Keratinocyte (primary cell): ENCODE measurements at regions not wholly inside any gene's neighbourhood (a gene's known extent, or its start where the extent isn't known, plus 50 kb on each side); places are given as distances from the start of the nearest gene placed in this dataset.

Experiments
- DNase-seq: peaks from one replicate; pipeline ENCODE4 v3.0.0-alpha.2; 2011; ENCODE audit warnings: low read depth, missing footprints, low spot score
- FAIRE-seq: peaks from 2 replicates; lab custom pipeline; 2011; peaks lifted over from hg19 to GRCh38; lab: Jason Lieb, UNC
- H2AFZ ChIP-seq: 2 replicates; pipeline ENCODE4 v1.6.0; 2012; ENCODE audit warnings: low read length, control low read depth, inconsistent platforms; ENCODE audit not compliant: control insufficient read depth
- H3K27ac ChIP-seq: 2 replicates; pipeline ENCODE4 v1.5.1; 2011; ENCODE audit warnings: low read length; ENCODE audit not compliant: control insufficient read depth, insufficient read depth
- H3K27me3 ChIP-seq: 3 replicates; pipeline ENCODE4 v1.6.0; 2011; ENCODE audit warnings: low read length; ENCODE audit not compliant: control insufficient read depth, insufficient read depth; ENCODE audit errors: extremely low read depth
- H3K36me3 ChIP-seq, 2 experiments: 2 replicates in 1 of 2; 3 replicates in 1 of 2; pipeline ENCODE4 v1.5.1; 2011; ENCODE audit warnings: low read length in 2 of 2, mild to moderate bottlenecking in 1 of 2; ENCODE audit not compliant: control insufficient read depth in 2 of 2, insufficient read depth in 2 of 2; ENCODE audit errors: extremely low read depth in 1 of 2
- H3K4me1 ChIP-seq: 3 replicates; pipeline ENCODE4 v1.5.1; 2011; ENCODE audit warnings: low read length; ENCODE audit not compliant: control insufficient read depth, insufficient read depth; ENCODE audit errors: extremely low read depth
- H3K4me2 ChIP-seq: 3 replicates; pipeline ENCODE4 v1.6.0; 2011; ENCODE audit warnings: low read depth, low read length; ENCODE audit not compliant: control insufficient read depth, insufficient read depth; ENCODE audit errors: extremely low read depth
- H3K4me3 ChIP-seq, 3 experiments: fragments of 200-600 bp in 1 of 3; sonication (generic) in 1 of 3; 2 replicates in 2 of 3; 3 replicates in 1 of 3; pipeline ENCODE4 v1.5.1; 2011 to 2016; ENCODE audit warnings: low read length in 3 of 3, mild to moderate bottlenecking in 3 of 3, control low read depth in 2 of 3, inconsistent platforms in 1 of 3, low read depth in 1 of 3, mixed read lengths in 1 of 3, mixed run types in 1 of 3, moderate library complexity in 1 of 3; ENCODE audit not compliant: control insufficient read depth in 2 of 3, insufficient read depth in 2 of 3; ENCODE audit errors: extremely low read depth in 1 of 3
- H3K79me2 ChIP-seq: 2 replicates; pipeline ENCODE4 v1.6.0; 2012; ENCODE audit warnings: low read length; ENCODE audit not compliant: control insufficient read depth, insufficient read depth
- H3K9ac ChIP-seq: 3 replicates; pipeline ENCODE4 v1.6.0; 2011; ENCODE audit warnings: low read length; ENCODE audit not compliant: control insufficient read depth, insufficient read depth; ENCODE audit errors: extremely low read depth
- H3K9me1 ChIP-seq: 3 replicates; pipeline ENCODE4 v1.6.0; 2011; ENCODE audit warnings: low read length; ENCODE audit not compliant: control insufficient read depth, insufficient read depth; ENCODE audit errors: extremely low read depth
- H3K9me3 ChIP-seq: 2 replicates; pipeline ENCODE4 v1.5.1; 2012; ENCODE audit warnings: low read depth, low read length; ENCODE audit not compliant: control insufficient read depth
- H4K20me1 ChIP-seq: 3 replicates; pipeline ENCODE4 v1.6.0; 2011; ENCODE audit warnings: low read length; ENCODE audit not compliant: control insufficient read depth, insufficient read depth; ENCODE audit errors: extremely low read depth
- EZH2 ChIP-seq: IDR thresholded peaks from one replicate; pipeline ENCODE4 v1.6.1; 2012; ENCODE audit warnings: inconsistent platforms, mild to moderate bottlenecking, low read length, moderate library complexity
- dilution Hi-C: fragments of 300-500 bp; cut with MboI; formaldehyde crosslinking; loops from one replicate; pipeline ENCODE4 v1.7.0; 2020; ENCODE audit warnings: low sequenced_read_pairs; ENCODE audit not compliant: extremely low pct_ligation_motif_present
- TF ChIP-seq, protein P1 (sequence below), 3 experiments: IDR thresholded peaks in 1 of 3; conservative IDR thresholded peaks in 1 of 3; optimal IDR thresholded peaks in 1 of 3; 2 replicates in 2 of 3; 3 replicates in 1 of 3; pipeline versions ENCODE3 to v1.5.1; 2011; ENCODE audit warnings: low read length in 3 of 3, mild to moderate bottlenecking in 3 of 3, moderate library complexity in 2 of 3, control low read depth in 1 of 3, inconsistent platforms in 1 of 3; ENCODE audit not compliant: insufficient read depth in 2 of 3; ENCODE audit errors: extremely low read depth in 1 of 3

DNA sequence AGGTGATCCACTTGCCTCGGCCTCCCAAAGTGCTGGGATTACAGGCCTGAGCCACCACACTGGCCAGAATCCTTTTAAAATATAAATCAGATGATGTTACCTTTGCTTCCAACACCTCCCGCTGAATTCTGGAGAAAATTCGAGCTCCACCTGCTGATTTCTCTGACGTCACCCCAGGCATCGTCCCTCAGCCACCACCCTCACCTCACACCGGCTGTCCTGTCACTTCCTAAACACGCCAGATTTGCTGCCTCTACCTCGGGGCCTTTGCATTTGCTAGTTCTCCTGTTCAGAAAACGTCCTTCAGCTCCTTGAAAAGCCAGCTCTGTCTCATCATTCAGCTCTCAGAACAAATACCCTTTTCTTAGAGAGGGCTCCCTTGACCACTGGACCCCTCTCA is 57.9 kb downstream of the FBXO2 start:
- Histone ChIP-seq H4K20me1 (peaks cover 5% of the 10 kb centered on the region), H3K9me1 (no peaks in the 10 kb centered on the region), H3K4me3 (no peak overlapping the region), H3K36me3 (no peaks in the 10 kb centered on the region), H3K4me1 (no peaks in the 10 kb centered on the region), H3K9ac (no peak overlapping the region), H3K27ac (no peak overlapping the region), H3K4me2 (no peak overlapping the region), H2AFZ (no peak overlapping the region), H3K9me3 (no peaks in the 10 kb centered on the region), H3K27me3 (peaks cover 5% of the 10 kb centered on the region), H3K79me2 (no peaks in the 10 kb centered on the region)
- dilution Hi-C loops = no loop called here
- no peak for DNase-seq
- TF ChIP-seq, protein P1, sequence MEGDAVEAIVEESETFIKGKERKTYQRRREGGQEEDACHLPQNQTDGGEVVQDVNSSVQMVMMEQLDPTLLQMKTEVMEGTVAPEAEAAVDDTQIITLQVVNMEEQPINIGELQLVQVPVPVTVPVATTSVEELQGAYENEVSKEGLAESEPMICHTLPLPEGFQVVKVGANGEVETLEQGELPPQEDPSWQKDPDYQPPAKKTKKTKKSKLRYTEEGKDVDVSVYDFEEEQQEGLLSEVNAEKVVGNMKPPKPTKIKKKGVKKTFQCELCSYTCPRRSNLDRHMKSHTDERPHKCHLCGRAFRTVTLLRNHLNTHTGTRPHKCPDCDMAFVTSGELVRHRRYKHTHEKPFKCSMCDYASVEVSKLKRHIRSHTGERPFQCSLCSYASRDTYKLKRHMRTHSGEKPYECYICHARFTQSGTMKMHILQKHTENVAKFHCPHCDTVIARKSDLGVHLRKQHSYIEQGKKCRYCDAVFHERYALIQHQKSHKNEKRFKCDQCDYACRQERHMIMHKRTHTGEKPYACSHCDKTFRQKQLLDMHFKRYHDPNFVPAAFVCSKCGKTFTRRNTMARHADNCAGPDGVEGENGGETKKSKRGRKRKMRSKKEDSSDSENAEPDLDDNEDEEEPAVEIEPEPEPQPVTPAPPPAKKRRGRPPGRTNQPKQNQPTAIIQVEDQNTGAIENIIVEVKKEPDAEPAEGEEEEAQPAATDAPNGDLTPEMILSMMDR (optimal IDR thresholded peaks at IDR 0.05 in 1 of 3, IDR thresholded peaks at IDR 0.05 in 1 of 3, conservative IDR thresholded peaks at IDR 0.05 in 1 of 3; ENCODE audit: extremely low read depth in 1 of 3, insufficient read depth in 2 of 3, low read length in 3 of 3) = no peak
- TF ChIP-seq EZH2 = no peak
- FAIRE-seq = no peak

DNA sequence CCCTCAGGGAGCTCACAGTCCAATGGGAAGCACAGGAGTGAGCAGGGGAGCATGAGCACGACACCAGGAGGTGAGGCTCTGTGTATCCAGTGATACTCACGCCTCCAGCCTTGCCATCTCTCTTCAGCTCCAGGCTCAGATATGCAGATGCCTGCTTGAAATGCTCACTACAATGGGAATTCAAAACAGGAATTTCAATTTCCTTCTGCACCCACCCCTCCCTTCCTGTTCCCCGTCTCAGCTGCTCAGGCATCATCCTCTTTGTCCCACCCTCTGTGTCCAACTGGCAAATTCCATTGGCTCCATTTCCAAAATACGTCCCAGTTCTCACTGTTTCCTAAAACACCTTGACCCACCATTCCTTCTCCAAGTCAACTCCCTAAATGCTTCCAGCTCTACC is 58.9 kb downstream of the FBXO2 start:
- no peak for FAIRE-seq
- peaks cover 5% of the 10 kb centered on the region for H3K27me3 ChIP-seq
- no peaks in the 10 kb centered on the region for H3K36me3 ChIP-seq
- H3K9me1 ChIP-seq = no peaks in the 10 kb centered on the region
- no peak overlapping the region for H3K4me3 ChIP-seq
- H2AFZ ChIP-seq = no peak overlapping the region
- dilution Hi-C loops = no loop called here
- H3K4me2 ChIP-seq = no peak overlapping the region
- no peak overlapping the region for H3K9ac ChIP-seq
- peaks cover 5% of the 10 kb centered on the region for H4K20me1 ChIP-seq
- no peak overlapping the region for H3K27ac ChIP-seq
- H3K9me3 ChIP-seq = no peaks in the 10 kb centered on the region
- H3K4me1 ChIP-seq = no peaks in the 10 kb centered on the region
- TF ChIP-seq EZH2 = no peak
- TF ChIP-seq, protein P1 (optimal IDR thresholded peaks at IDR 0.05 in 1 of 3, IDR thresholded peaks at IDR 0.05 in 1 of 3, conservative IDR thresholded peaks at IDR 0.05 in 1 of 3; ENCODE audit: extremely low read depth in 1 of 3, insufficient read depth in 2 of 3, low read length in 3 of 3) = no peak
- H3K79me2 ChIP-seq = no peaks in the 10 kb centered on the region
- DNase-seq = no peak
